ENCODE measurements at regions not wholly inside any gene's neighbourhood (a gene's known extent, or its start where the extent isn't known, plus 50 kb on each side); places are given as distances from the start of the nearest gene placed in this dataset.

DNA sequence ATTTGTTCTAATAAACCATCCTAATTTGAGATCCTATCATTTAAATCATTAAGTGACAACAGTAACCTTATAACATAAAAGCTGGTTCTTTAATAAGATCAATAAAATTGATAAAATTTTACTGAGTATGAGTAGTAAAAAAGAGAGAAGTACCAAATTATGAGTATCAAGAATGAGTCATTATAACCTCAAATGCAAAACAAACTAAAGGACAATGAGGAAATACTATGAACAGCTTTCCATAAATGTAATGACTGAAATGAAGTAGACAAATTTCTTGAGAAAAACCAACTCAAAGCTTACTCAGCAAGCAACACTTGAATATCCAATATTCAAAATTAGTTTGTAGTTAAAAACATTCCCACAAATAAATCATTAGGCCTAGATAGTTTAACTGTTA lies 433.0 kb downstream of the ZEB2 start:
- Histone ChIP-seq H3K4me3 (no peak overlapping the region), H3K9me3 (no peaks in the 10 kb centered on the region), H3K27ac (no peak overlapping the region), H3K36me3 (no peaks in the 10 kb centered on the region), H3K27me3 (no peaks in the 10 kb centered on the region), H3K4me1 (no peaks in the 10 kb centered on the region)
- no peak for DNase-seq
- no peak for TF ChIP-seq POLR2A (IDR thresholded peaks at IDR 0.05)
- TF ChIP-seq, protein P1, sequence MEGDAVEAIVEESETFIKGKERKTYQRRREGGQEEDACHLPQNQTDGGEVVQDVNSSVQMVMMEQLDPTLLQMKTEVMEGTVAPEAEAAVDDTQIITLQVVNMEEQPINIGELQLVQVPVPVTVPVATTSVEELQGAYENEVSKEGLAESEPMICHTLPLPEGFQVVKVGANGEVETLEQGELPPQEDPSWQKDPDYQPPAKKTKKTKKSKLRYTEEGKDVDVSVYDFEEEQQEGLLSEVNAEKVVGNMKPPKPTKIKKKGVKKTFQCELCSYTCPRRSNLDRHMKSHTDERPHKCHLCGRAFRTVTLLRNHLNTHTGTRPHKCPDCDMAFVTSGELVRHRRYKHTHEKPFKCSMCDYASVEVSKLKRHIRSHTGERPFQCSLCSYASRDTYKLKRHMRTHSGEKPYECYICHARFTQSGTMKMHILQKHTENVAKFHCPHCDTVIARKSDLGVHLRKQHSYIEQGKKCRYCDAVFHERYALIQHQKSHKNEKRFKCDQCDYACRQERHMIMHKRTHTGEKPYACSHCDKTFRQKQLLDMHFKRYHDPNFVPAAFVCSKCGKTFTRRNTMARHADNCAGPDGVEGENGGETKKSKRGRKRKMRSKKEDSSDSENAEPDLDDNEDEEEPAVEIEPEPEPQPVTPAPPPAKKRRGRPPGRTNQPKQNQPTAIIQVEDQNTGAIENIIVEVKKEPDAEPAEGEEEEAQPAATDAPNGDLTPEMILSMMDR (IDR thresholded peaks at IDR 0.05) = no peak

DNA sequence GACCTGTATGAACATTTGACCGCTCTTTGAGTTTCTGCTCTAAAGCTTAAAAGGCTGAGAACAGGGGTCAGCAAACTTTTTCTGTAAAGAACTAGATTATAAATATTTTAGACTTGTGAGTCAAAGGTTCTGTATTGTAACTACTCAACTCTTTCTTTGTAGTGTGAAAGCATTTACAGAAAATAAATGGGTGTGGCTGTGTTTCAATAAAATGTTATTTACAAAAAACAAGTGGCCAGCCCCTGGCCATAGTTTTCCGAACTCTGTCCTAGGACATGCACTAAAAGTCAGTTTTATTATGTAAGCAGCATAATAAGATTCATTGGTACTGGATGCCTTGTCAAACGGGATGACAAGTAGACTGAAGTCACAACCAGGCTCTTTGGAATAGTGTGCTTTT lies 434.9 kb downstream of the ZEB2 start:
- no peak overlapping the region for H3K4me3 ChIP-seq
- DNase-seq = no peak
- no peaks in the 10 kb centered on the region for H3K36me3 ChIP-seq
- no peak overlapping the region for H3K27ac ChIP-seq
- no peaks in the 10 kb centered on the region for H3K27me3 ChIP-seq
- TF ChIP-seq POLR2A (IDR thresholded peaks at IDR 0.05) = no peak
- TF ChIP-seq, protein P1 (IDR thresholded peaks at IDR 0.05) = no peak
- H3K4me1 ChIP-seq = no peaks in the 10 kb centered on the region
- no peaks in the 10 kb centered on the region for H3K9me3 ChIP-seq

DNA sequence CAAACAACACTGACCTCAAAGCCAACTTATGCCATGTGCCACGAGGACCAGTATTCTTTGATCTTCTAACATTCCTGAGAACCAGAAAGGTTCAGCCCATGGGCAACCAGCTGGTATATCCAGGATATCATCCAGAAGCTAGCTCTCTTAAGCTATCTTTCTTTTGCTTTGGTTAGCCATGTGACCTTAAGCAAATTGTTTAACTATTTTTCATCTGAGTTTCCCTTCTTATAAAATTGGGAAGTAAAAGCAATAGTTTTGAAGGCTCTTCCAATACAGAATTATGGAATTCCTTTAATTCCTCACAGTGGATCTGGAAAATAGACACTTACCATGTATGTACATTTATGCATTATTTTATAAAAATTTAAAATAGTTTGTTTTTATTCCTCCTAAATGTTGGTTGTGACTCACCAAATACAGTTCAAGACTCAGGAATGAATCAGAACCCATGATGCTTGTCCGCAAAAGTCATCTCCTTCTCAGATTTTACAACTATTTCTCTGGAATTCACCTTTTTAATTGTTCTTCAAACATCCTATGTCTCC lies 435.7 kb downstream of the ZEB2 start:
- no peaks in the 10 kb centered on the region for H3K27me3 ChIP-seq
- no peak overlapping the region for H3K4me3 ChIP-seq
- no peak overlapping the region for H3K27ac ChIP-seq
- no peaks in the 10 kb centered on the region for H3K4me1 ChIP-seq
- DNase-seq = no peak
- H3K36me3 ChIP-seq = no peaks in the 10 kb centered on the region
- no peaks in the 10 kb centered on the region for H3K9me3 ChIP-seq
- TF ChIP-seq POLR2A (IDR thresholded peaks at IDR 0.05) = no peak
- TF ChIP-seq, protein P1 (IDR thresholded peaks at IDR 0.05) = no peak

DNA sequence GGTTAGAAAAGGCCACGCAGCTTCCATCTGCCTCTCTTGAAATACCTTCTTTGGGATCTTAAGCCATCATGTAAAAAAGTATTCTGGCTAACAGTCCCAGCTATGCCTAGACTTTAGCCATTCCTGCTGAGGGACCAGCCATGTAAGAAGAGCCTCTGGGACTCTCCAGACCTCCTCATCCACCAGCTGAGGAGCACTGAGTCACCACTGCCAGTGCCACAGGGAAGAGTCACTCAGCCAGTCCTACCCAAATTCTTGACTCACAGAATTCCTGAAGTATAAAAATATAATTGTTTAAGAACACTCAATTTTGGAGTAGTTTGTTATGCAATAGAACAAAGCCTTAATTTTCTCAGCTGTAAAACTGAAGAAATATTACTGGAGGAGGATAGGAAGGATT lies 436.7 kb downstream of the ZEB2 start:
- Histone ChIP-seq H3K27me3 (no peaks in the 10 kb centered on the region), H3K4me1 (no peaks in the 10 kb centered on the region), H3K9me3 (no peaks in the 10 kb centered on the region), H3K27ac (no peak overlapping the region), H3K36me3 (no peaks in the 10 kb centered on the region), H3K4me3 (no peak overlapping the region)
- DNase-seq = no peak
- TF ChIP-seq, protein P1 (IDR thresholded peaks at IDR 0.05) = no peak
- no peak for TF ChIP-seq POLR2A (IDR thresholded peaks at IDR 0.05)

DNA sequence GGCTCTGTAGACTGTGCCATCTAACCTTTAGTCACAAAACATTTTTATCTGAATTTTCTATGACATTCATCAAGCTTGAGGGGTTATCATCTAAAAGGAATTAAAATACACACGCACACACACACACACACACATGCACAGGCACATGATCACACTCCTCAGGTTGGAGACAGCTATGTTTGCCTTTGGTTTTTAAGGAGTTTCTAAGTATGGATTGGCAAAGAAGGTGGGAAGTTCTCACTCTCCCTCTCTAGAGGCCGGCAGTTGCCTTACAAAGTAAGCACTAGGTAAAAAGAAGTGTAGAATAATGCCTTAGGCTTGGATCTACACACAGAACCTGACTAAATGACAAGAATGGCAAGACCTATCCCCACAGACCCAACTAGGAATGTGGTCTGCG lies 437.1 kb downstream of the ZEB2 start:
- Histone ChIP-seq H3K27me3 (no peaks in the 10 kb centered on the region), H3K9me3 (no peaks in the 10 kb centered on the region), H3K27ac (no peak overlapping the region), H3K4me3 (no peak overlapping the region), H3K36me3 (no peaks in the 10 kb centered on the region), H3K4me1 (no peaks in the 10 kb centered on the region)
- no peak for TF ChIP-seq POLR2A (IDR thresholded peaks at IDR 0.05)
- TF ChIP-seq, protein P1 (IDR thresholded peaks at IDR 0.05) = no peak
- no peak for DNase-seq

DNA sequence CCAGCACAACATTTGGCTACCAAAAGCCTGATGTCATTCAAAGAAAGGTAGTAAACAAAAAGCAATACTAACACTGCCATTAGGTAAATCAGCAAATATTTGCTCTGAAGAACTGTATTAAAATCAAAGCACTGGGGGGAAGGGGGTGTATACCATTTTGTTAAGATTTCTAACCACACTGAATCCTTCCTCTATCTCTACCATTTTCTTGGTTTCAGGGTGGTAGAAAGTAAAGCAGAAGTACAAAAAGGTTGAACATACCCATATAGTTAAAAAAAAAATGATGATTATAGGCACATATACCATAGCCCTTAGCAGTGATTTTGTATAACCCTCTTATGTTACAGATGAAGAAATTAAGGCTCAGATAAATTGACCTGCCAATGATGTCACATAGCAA lies 437.6 kb downstream of the ZEB2 start:
- Histone ChIP-seq H3K36me3 (no peaks in the 10 kb centered on the region), H3K4me3 (no peak overlapping the region), H3K27me3 (no peaks in the 10 kb centered on the region), H3K4me1 (no peaks in the 10 kb centered on the region), H3K9me3 (no peaks in the 10 kb centered on the region), H3K27ac (no peak overlapping the region)
- TF ChIP-seq, protein P1 (IDR thresholded peaks at IDR 0.05) = no peak
- DNase-seq = no peak

Measured in Peyer's patch (tissue), 4 donors.